Naive B cell (primary cell): ENCODE measurements at regions not wholly inside any gene's neighbourhood (a gene's known extent, or its start where the extent isn't known, plus 50 kb on each side); places are given as distances from the start of the nearest gene placed in this dataset.
"Not testable (repeated sequence)": the region's sequence is repeated elsewhere in the genome, so short reads cannot be mapped to it uniquely, and the experiment has no call there.

Experiments used
- ATAC-seq, 2 donors: fragments of 150-1000 bp; cut with Tn5 transposase; 2 replicates each; pipeline ENCODE4 v1.10.0; 2021; ENCODE audit warnings: low read depth in 2 of 2, mild to moderate bottlenecking in 2 of 2, moderate library complexity in 2 of 2
- DNase-seq: peaks from one replicate; pipeline ENCODE4 v3.0.0; 2022
- H3K27ac Mint-ChIP-seq, 6 donors: one replicate each; pipeline ENCODE4 v1.8.0; 2020 to 2022; ENCODE audit warnings: mild to moderate bottlenecking in 6 of 6, mixed read lengths in 6 of 6, moderate library complexity in 5 of 6, inconsistent platforms in 2 of 6
- H3K27me3 Mint-ChIP-seq, 3 donors: one replicate each; pipeline ENCODE4 v1.8.0; 2021 to 2022; ENCODE audit warnings: mixed read lengths in 3 of 3, mild to moderate bottlenecking in 1 of 3
- H3K36me3 Mint-ChIP-seq, 2 donors: one replicate each; pipeline ENCODE4 v1.8.0; 2020 to 2022; ENCODE audit warnings: mixed read lengths in 2 of 2, inconsistent platforms in 1 of 2, mild to moderate bottlenecking in 1 of 2
- H3K4me1 Mint-ChIP-seq, 3 donors: one replicate each; pipeline ENCODE4 v1.8.0; 2020 to 2022; ENCODE audit warnings: mixed read lengths in 3 of 3, inconsistent platforms in 1 of 3, mild to moderate bottlenecking in 1 of 3, moderate library complexity in 1 of 3
- H3K4me3 Mint-ChIP-seq, 8 donors: one replicate each; pipeline ENCODE4 v1.8.0; 2020 to 2022; ENCODE audit warnings: mild to moderate bottlenecking in 8 of 8, mixed read lengths in 8 of 8, moderate library complexity in 8 of 8, inconsistent platforms in 2 of 8
- H3K9me3 Mint-ChIP-seq, 7 donors: one replicate each; pipeline ENCODE4 v1.8.0; 2020 to 2022; ENCODE audit warnings: mixed read lengths in 7 of 7, mild to moderate bottlenecking in 5 of 7, inconsistent platforms in 2 of 7, moderate library complexity in 1 of 7

- DNase-seq (no peak), ATAC-seq (no peak)
- H3K4me1 Mint-ChIP-seq, result no peaks in the 10 kb centered on the region
- peaks cover 7 to 18% (median 17%) of the 10 kb centered on the region in 3 donors for H3K27me3 Mint-ChIP-seq
- no peak overlapping the region for H3K27ac Mint-ChIP-seq
- H3K4me3 Mint-ChIP-seq, result no peak overlapping the region
- peaks cover 6 to 22% (median 9%) of the 10 kb centered on the region in 7 donors for H3K9me3 Mint-ChIP-seq
- peaks cover 9 to 10% of the 10 kb centered on the region in 2 donors for H3K36me3 Mint-ChIP-seq
Measured at GRCh38 chr3:33971055-33971454, 172.6 kb downstream of the PDCD6IP start.

DNA sequence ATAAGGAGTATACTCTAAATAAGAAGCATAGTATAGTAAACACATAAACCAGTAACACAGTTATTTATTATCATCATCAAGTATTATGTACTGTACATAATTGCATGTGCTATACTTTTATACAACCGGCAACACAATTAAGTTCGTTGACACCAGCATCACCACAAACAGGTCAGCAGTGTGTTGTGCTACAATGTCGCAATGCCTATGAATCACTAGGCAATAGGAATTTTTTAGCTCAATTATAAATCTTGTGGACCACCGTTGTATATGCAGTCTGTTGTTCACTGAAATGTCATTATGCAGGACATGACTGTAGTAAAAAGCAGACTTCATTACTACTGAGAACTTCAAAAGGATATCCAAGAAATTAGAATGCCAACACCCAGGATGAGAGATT is 177.0 kb downstream of the PDCD6IP start:
- ATAC-seq (no peak), DNase-seq (no peak)
- Mint-ChIP-seq H3K4me1 (no peaks in the 10 kb centered on the region), H3K36me3 (peaks cover 6 to 9% of the 10 kb centered on the region in 2 donors), H3K4me3 (no peak overlapping the region), H3K9me3 (peaks cover 3 to 13% (median 5%) of the 10 kb centered on the region in 7 donors), H3K27me3 (peaks cover 4 to 12% (median 10%) of the 10 kb centered on the region in 3 donors), H3K27ac (no peak overlapping the region)

- Mint-ChIP-seq H3K4me1 (peaks cover 0 to 6% (median 0%) of the 10 kb centered on the region in 3 donors), H3K36me3 (no peaks in the 10 kb centered on the region), H3K4me3 (no peak overlapping the region), H3K9me3 (peaks cover 0 to 2% (median 0%) of the 10 kb centered on the region in 7 donors), H3K27ac (no peak overlapping the region), H3K27me3 (peaks cover 0 to 5% (median 4%) of the 10 kb centered on the region in 3 donors)
- ATAC-seq (no peak), DNase-seq (no peak)
Measured at GRCh38 chr3:33977227-33977626, 178.8 kb downstream of the PDCD6IP start.

GRCh38 chr3:33980252-33980651 is 181.8 kb downstream of the PDCD6IP start:
- ATAC-seq (no peak), DNase-seq (no peak)
- Mint-ChIP-seq H3K36me3 (no peaks in the 10 kb centered on the region), H3K4me3 (no peak overlapping the region), H3K9me3 (peaks cover 0 to 3% (median 0%) of the 10 kb centered on the region in 7 donors), H3K27me3 (no peaks in the 10 kb centered on the region), H3K4me1 (peaks cover 0 to 6% (median 0%) of the 10 kb centered on the region in 3 donors), H3K27ac (no peak overlapping the region)

DNA sequence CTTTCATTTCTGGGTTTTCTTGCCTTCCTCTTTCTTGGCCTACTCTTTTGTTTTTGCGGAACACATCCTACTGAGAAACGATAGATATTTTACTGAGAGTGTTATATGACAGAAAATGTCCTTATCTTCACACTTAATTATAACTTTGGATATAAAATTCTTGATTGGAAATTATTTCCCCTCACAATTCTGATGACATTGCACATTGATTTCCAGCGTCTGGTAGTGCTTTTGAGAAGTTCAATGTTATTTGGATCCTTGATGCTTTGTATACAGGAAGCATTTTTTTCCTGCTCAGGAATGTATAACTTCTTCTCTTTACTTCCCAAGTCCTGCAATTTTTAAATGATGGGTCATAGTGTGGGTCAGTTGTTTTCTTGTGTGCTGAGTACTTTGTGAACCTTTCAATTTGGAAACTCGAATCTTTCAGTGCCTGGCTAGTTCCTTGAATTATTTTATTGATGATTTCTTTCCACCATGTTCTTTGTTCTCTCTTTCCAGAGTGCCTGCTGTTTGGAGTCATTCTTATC is 183.9 kb downstream of the PDCD6IP start:
- peaks cover 0 to 3% (median 0%) of the 10 kb centered on the region in 7 donors for H3K9me3 Mint-ChIP-seq
- H3K4me3 Mint-ChIP-seq, result no peak overlapping the region
- H3K36me3 Mint-ChIP-seq, result no peaks in the 10 kb centered on the region

GRCh38 chr3:33982949-33983348 is 184.5 kb downstream of the PDCD6IP start:
- not testable (repeated sequence) for H3K9me3 Mint-ChIP-seq, H3K27ac Mint-ChIP-seq, H3K36me3 Mint-ChIP-seq, H3K4me3 Mint-ChIP-seq, H3K27me3 Mint-ChIP-seq, ATAC-seq, H3K4me1 Mint-ChIP-seq, DNase-seq

More for the DNA sequence above, 183.9 kb downstream of the PDCD6IP start:
- Mint-ChIP-seq H3K27me3 (no peaks in the 10 kb centered on the region), H3K27ac (no peak overlapping the region), H3K4me1 (peaks cover 0 to 6% (median 0%) of the 10 kb centered on the region in 3 donors)
- DNase-seq (no peak), ATAC-seq (no peak)

- H3K4me3 Mint-ChIP-seq, result no peak overlapping the region
- DNase-seq (no peak), ATAC-seq (no peak)
- H3K27me3 Mint-ChIP-seq, result peaks cover 0 to 21% (median 0%) of the 10 kb centered on the region in 3 donors
- peaks cover 0 to 8% (median 3%) of the 10 kb centered on the region in 7 donors for H3K9me3 Mint-ChIP-seq
- H3K4me1 Mint-ChIP-seq, result no peaks in the 10 kb centered on the region
- no peak overlapping the region for H3K27ac Mint-ChIP-seq
- no peaks in the 10 kb centered on the region for H3K36me3 Mint-ChIP-seq
Measured at GRCh38 chr3:33989229-33989628, 190.8 kb downstream of the PDCD6IP start.

DNA sequence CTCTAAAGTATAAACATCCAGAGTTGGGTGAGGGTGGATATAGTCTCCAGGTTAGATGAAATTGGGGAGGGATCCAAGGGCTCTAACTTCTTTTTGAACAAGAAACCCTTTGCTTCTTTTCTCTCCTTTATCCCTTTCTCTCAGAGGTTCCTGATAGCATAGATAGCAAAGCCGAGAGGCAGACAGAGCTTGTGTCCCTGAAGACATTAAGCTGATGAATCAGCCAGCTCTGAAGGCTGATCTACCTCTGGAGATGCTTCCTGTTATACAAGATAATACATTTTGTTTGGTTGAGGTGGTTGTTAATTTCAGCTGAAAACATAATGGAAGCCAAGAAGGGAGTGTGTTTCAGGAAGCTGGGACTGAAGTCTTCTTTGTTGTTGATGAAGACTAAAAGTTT is 193.2 kb downstream of the PDCD6IP start:
- ATAC-seq (no peak), DNase-seq (no peak)
- Mint-ChIP-seq H3K27me3 (peaks cover 0 to 21% (median 0%) of the 10 kb centered on the region in 3 donors), H3K36me3 (peaks cover 0 to 6% of the 10 kb centered on the region in 2 donors), H3K9me3 (peaks cover 5 to 28% (median 18%) of the 10 kb centered on the region in 7 donors), H3K4me1 (no peaks in the 10 kb centered on the region), H3K27ac (no peak overlapping the region), H3K4me3 (no peak overlapping the region)

DNA sequence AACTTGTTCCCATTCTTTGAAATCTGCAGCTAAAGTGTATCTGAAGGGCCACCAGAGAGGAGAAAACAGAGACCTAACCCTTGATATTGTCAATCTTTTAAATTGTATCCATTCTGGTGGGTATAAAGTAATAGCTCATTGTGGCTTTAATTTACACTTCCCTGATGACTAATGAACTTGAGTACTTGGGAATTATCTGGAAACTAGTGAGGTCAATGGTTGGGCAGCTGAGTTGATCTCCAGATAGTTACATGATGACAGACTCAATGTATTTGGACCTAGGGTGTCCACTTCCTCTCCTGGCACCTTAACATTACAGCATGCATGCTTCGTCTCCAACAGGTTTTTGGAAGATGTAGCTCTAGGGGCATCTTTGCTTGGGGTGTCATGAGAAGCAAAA is 195.2 kb downstream of the PDCD6IP start:
- Mint-ChIP-seq H3K27me3 (peaks cover 0 to 15% (median 4%) of the 10 kb centered on the region in 3 donors), H3K27ac (no peak overlapping the region), H3K36me3 (peaks cover 0 to 8% of the 10 kb centered on the region in 2 donors), H3K4me1 (no peaks in the 10 kb centered on the region), H3K9me3 (peaks cover 5 to 31% (median 22%) of the 10 kb centered on the region in 7 donors), H3K4me3 (no peak overlapping the region)
- no peak for ATAC-seq
- no peak for DNase-seq

DNA sequence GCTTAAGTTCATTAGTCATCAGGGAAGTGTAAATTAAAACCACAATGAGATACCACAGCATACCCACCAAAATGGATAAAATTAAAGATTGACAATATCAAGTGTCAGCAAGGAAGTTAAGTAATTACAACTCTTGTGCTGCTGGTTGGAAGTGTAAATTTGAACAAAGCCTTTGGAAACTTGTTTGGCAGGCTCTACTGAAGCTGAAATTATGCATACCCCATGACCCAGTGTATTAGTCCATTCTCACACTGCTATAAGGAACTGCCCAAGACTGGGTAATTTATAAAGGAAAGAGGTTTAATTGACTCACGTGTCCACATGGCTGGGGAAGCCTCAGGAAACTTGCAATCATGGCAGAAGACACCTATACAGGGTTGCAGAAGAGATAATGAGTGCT is 196.1 kb downstream of the PDCD6IP start:
- ATAC-seq (no peak), DNase-seq (no peak)
- H3K36me3 Mint-ChIP-seq, result peaks cover 0 to 8% of the 10 kb centered on the region in 2 donors
- H3K4me3 Mint-ChIP-seq, result no peak overlapping the region
- peaks cover 7 to 31% (median 22%) of the 10 kb centered on the region in 7 donors for H3K9me3 Mint-ChIP-seq
- peaks cover 0 to 13% (median 4%) of the 10 kb centered on the region in 3 donors for H3K27me3 Mint-ChIP-seq
- no peaks in the 10 kb centered on the region for H3K4me1 Mint-ChIP-seq
- H3K27ac Mint-ChIP-seq, result no peak overlapping the region

DNA sequence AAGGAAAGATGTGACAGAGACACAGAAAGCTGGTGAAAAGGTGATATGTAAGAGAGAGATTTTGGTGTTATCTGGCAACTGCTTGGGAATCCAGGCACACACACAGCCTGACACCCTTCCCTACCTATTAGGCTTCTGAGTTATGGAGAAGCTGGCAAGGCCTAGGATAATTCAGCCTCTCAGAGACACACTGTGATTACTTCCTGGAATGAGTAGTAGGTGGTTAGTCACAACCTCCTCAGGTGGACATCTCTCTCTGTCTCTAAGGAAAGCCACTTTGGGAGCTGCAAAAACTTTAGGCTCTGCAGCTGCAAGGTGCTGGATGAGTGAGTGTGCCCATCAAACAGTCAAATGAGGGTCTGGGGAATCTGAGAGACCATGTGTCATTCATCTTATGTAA is 201.9 kb downstream of the PDCD6IP start:
- H3K36me3 Mint-ChIP-seq, result peaks cover 0 to 8% of the 10 kb centered on the region in 2 donors
- peaks cover 5 to 16% (median 14%) of the 10 kb centered on the region in 7 donors for H3K9me3 Mint-ChIP-seq
- DNase-seq (no peak), ATAC-seq (no peak)
- no peak overlapping the region for H3K27ac Mint-ChIP-seq
- H3K27me3 Mint-ChIP-seq, result peaks cover 0 to 8% (median 4%) of the 10 kb centered on the region in 3 donors
- H3K4me3 Mint-ChIP-seq, result no peak overlapping the region
- no peaks in the 10 kb centered on the region for H3K4me1 Mint-ChIP-seq

DNA sequence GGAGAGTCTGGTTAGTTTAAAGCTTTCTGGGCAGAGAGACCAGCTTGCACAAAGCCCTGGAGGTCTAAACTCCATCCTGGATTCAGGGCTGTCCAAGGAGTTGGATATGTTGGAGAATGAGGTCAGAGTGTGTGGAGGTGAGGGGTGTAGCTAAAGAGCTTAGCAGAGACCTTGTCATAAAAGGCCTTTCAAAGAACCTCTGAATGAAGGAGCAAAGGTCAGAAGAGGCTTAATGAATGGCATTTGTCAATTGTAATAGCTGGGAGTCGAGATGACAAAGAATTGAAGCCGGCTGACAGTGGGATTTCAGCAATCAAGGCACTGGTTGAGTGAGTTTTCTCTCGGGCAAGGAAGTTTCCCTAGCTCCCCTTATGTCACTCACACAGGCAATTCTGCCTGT is 202.6 kb downstream of the PDCD6IP start:
- Mint-ChIP-seq H3K9me3 (peaks cover 5 to 15% (median 9%) of the 10 kb centered on the region in 7 donors), H3K27ac (peak overlapping the region in 1 of 6 donors; percentile 88), H3K4me1 (no peaks in the 10 kb centered on the region), H3K4me3 (no peak overlapping the region), H3K36me3 (peaks cover 0 to 8% of the 10 kb centered on the region in 2 donors), H3K27me3 (peaks cover 0 to 8% (median 4%) of the 10 kb centered on the region in 3 donors)
- no peak for DNase-seq
- no peak for ATAC-seq

- peaks cover 0 to 8% (median 4%) of the 10 kb centered on the region in 3 donors for H3K27me3 Mint-ChIP-seq
- no peaks in the 10 kb centered on the region for H3K36me3 Mint-ChIP-seq
- no peak overlapping the region for H3K4me3 Mint-ChIP-seq
- H3K27ac Mint-ChIP-seq, result no peak overlapping the region
- H3K4me1 Mint-ChIP-seq, result no peaks in the 10 kb centered on the region
- H3K9me3 Mint-ChIP-seq, result peaks cover 0 to 10% (median 2%) of the 10 kb centered on the region in 7 donors
- DNase-seq, result no peak
- ATAC-seq, result no peak
Measured at GRCh38 chr3:34001990-34002389, 203.6 kb downstream of the PDCD6IP start.

DNA sequence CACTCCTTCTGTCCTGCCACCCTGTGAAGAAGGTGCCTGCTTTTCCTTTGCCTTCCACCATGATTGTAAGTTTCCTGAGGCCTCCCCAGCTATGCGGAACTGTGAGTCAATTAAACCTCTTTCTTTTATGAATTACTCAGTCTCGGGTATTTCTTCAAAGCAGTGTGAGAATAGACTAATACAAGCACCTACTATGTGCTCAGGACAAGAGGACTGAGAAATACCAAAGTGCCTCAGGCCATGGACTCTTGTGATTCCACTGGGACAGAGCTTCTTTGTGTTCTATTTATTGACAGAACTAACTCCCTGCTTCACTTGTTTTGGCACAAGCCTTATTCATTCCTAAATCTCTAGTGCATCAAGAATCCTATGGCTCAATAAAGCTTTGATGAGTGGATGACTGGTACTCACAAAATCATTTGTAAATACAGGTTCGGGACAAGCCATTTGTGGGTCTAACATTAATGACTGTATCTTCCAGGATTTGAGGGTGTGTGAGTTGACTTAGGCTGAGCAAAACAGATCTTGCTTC is 204.2 kb downstream of the PDCD6IP start:
- Mint-ChIP-seq H3K4me1 (peaks cover 0 to 2% (median 0%) of the 10 kb centered on the region in 3 donors), H3K27ac (no peak overlapping the region), H3K27me3 (peaks cover 0 to 8% (median 4%) of the 10 kb centered on the region in 3 donors), H3K9me3 (peaks cover 0 to 10% (median 2%) of the 10 kb centered on the region in 7 donors), H3K4me3 (no peak overlapping the region), H3K36me3 (no peaks in the 10 kb centered on the region)
- ATAC-seq (no peak), DNase-seq (no peak)
